ENCODE measurements at regions not wholly inside any gene's neighbourhood (a gene's known extent, or its start where the extent isn't known, plus 50 kb on each side); places are given as distances from the start of the nearest gene placed in this dataset.

DNA sequence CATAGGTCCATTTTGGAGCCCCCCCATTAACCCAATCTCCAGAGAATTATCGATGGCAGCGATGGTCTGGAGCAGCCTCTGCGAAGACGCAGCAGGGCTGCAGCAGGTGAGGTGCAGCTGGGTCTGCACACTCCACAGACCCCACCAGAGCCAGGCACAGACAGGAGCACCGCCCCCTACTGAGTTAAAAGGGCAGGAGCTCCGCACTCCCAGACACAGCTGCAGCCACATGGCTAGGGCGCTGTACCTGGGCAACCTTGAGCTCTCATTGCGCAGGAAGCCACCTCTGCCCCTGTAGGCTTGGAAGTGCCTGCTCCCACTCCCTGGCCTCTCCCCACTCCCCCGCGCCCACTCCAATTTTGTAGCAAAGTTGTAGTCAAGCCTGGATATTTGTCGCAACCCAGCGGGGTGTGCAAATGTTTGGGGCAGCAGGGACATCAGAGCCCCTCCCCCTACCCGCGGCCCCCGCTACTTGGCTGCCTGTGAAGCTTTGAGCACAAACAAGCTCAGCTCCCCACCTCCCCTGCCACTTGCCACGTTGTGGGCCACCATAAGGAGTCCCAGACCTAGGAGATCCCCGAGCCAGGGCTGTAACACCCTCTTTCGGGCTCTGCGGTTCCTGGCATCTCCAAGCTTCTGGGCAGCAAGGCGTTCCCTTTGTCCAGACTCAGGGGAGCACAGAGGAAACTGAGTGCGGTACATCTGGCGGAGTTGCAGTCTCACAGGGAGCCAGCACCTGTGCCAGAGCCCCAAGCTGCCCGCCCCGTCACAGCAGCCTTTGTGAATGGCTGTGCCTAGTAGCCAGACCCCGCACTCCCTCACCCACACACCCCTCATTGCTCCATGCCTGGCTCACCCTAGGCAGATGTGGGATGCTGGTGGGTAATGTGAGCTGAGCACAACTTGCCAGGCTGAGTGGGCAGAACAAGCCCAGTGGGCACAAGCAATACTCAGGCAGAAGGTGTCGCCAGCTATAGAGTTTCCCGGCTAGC lies 949.7 kb upstream of the SLITRK1 start:
- TF ChIP-seq, protein P1, sequence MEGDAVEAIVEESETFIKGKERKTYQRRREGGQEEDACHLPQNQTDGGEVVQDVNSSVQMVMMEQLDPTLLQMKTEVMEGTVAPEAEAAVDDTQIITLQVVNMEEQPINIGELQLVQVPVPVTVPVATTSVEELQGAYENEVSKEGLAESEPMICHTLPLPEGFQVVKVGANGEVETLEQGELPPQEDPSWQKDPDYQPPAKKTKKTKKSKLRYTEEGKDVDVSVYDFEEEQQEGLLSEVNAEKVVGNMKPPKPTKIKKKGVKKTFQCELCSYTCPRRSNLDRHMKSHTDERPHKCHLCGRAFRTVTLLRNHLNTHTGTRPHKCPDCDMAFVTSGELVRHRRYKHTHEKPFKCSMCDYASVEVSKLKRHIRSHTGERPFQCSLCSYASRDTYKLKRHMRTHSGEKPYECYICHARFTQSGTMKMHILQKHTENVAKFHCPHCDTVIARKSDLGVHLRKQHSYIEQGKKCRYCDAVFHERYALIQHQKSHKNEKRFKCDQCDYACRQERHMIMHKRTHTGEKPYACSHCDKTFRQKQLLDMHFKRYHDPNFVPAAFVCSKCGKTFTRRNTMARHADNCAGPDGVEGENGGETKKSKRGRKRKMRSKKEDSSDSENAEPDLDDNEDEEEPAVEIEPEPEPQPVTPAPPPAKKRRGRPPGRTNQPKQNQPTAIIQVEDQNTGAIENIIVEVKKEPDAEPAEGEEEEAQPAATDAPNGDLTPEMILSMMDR (conservative IDR thresholded peaks at IDR 0.05; ENCODE audit: low read depth, low read length) = no peak
- no peak for TF ChIP-seq EZH2 (IDR thresholded peaks at IDR 0.05; ENCODE audit: low read length, unreplicated experiment)
- TF ChIP-seq EZH2phosphoT487 (IDR thresholded peaks at IDR 0.05; ENCODE audit: borderline replicate concordance, low read length) = no peak
